Fibroblast of the aortic adventitia (primary cell): ENCODE measurements at regions not wholly inside any gene's neighbourhood (a gene's known extent, or its start where the extent isn't known, plus 50 kb on each side); places are given as distances from the start of the nearest gene placed in this dataset.
A peak's percentile ranks its signal among the peaks of the same experiment; 100 is the strongest.

Experiments
- DNase-seq: peaks from one replicate; pipeline ENCODE4 v3.0.0-alpha.2; 2010; ENCODE audit warnings: low read depth
- H3K4me3 ChIP-seq: 2 replicates; pipeline ENCODE4 v1.5.1; 2011; ENCODE audit warnings: low read depth, mild to moderate bottlenecking, control low read depth, low read length, moderate library complexity
- TF ChIP-seq, protein P1 (sequence below): IDR thresholded peaks from 2 replicates; pipeline ENCODE4 v1.5.1; 2011; ENCODE audit warnings: mild to moderate bottlenecking, low read length, control low read depth, inconsistent platforms; ENCODE audit not compliant: insufficient read depth

DNA sequence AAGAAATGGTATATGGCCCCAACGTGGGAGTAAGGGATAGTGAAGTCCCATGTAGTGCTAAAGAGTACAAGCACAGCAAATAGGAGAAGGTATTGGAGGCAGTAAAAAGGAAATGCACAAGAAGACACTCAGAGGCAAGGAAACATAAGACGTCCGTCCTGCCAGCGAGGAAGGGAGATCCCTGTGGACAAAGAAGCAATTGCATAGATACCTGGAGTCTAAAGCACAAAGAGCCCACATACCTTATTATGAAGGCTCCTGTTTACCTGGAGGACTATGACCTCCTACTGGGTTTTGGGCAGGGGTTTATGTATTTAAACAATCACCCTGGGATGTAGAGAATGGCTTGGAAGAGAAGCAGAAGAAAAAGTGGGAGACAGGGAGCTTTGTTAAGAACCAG, 341.2 kb upstream of the DCN start:
- TF ChIP-seq, protein P1, sequence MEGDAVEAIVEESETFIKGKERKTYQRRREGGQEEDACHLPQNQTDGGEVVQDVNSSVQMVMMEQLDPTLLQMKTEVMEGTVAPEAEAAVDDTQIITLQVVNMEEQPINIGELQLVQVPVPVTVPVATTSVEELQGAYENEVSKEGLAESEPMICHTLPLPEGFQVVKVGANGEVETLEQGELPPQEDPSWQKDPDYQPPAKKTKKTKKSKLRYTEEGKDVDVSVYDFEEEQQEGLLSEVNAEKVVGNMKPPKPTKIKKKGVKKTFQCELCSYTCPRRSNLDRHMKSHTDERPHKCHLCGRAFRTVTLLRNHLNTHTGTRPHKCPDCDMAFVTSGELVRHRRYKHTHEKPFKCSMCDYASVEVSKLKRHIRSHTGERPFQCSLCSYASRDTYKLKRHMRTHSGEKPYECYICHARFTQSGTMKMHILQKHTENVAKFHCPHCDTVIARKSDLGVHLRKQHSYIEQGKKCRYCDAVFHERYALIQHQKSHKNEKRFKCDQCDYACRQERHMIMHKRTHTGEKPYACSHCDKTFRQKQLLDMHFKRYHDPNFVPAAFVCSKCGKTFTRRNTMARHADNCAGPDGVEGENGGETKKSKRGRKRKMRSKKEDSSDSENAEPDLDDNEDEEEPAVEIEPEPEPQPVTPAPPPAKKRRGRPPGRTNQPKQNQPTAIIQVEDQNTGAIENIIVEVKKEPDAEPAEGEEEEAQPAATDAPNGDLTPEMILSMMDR: no peak
- no peak overlapping the region for H3K4me3 ChIP-seq
- DNase-seq: no peak

DNA sequence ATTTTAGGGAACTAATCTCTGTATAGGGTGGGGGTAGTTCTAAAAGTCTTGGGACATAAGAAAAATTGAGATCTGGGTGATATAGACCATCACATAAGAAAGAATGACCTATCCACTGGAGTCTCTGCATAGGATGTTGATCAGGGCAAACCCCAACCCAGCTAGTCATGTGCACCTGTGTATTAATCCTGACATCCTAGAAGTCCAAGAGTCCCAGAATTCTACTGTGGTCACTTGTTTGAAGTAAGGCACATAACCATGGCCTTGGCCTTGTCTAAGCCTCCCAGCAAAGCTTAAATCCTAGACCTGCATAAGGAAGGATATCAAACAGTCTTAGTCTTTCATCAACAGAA, 334.1 kb upstream of the DCN start:
- TF ChIP-seq, protein P1: no peak
- DNase-seq: no peak
- no peak overlapping the region for H3K4me3 ChIP-seq

DNA sequence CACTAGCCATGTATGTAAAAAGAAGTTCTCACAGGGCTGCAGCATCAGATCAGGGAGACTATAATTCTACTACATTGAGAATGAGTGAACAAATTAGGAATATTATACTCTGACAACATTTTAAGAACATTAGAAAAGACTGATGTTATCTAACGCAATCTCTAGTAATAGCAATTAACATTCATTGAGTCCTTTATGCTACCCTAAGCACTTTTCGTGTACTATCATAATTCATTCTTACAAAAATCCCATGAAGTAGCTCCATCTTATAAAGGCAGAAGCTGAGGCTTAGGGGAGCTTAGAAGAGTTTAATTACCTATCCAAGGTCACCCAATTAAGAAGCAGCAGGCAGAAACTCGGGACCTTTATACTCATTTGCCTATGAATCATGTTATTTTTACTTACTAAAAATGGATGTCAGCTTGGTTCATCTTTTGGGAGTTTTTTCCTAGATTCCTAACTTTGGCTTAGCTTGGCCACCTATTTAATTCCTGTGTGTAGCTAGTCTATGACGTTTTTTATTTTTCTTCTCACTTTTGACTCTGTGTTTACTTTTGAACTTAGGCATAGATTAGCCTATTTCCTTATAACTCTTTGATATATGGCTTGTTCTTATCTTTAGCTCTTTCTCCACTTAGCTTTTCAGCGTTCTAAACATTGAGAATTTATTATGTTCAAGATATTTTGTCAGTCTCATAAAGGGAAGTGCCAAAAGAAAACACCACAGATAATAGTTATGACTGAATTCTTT, 333.5 kb upstream of the DCN start:
- TF ChIP-seq, protein P1: no peak
- no peak for DNase-seq
- H3K4me3 ChIP-seq: no peak overlapping the region

DNA sequence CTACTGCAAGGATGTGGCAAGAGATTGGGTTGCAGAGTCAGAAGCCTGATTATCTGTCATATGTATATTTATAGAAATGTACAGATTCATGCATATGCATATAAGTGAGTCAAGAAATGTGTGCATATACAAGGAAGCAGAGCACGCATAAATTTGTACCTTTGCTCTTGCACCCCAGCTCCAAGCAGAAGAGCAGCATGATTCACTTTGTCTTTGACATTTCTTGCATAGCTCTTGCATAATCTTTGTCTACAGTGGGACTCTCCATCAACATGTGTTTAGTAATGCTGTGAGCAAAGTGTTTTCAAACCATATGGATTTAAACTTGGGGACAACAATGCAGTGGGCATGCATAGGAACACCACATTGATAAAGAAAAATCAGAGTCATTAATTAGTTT, 330.7 kb upstream of the DCN start:
- no peak overlapping the region for H3K4me3 ChIP-seq
- TF ChIP-seq, protein P1: no peak
- DNase-seq: no peak

DNA sequence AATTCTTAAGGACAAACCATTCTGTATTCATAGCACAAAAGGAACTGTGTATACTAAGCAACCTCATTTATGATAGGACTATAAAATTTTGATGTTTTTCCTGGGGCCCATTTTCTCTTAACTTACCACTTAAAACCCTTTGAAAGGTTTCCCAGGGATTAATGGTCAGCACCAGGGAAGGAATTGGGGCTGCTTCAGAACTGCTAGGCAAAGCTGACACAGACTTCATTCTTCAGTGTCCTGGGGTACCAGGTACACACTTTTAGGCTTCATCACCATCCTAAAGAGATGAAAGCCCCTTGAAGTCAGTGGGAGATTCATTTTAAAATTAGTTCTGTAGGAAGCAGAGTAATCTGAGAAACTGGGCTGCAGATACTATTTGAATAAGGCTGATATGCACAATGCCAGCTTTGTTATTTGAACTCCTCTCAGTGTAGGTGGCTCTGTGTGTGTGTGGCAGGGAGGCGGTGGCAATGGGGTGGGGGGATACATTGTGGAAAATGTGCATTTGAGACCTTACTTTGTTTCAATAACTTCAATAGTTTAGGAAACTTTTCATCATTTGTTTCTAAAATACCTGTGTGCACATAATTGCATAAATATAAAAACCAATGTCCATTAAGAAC, 329.3 kb upstream of the DCN start:
- TF ChIP-seq, protein P1: no peak
- no peak overlapping the region for H3K4me3 ChIP-seq
- DNase-seq: no peak

DNA sequence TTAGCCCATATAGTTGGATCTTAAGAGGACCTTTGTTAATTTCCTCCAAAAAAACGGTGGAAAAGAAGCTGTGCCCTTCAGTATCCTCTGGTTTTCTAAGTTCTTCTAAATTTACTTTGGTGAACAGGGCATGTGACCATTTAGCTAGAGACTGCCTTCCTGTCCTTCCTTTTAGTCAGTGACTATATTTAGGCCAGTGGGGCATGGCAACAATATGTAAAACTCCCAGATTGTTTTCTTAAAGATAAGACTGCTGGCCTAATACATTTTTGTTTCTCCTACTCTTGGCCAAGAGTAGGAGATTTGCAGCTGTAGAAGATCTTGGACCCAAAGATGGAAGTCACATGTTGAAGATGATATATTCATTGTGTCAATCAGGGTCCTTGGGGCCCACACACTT, 325.1 kb upstream of the DCN start:
- TF ChIP-seq, protein P1: no peak
- H3K4me3 ChIP-seq: no peak overlapping the region
- DNase-seq: peak; percentile 59
